ENCODE measurements at regions not wholly inside any gene's neighbourhood (a gene's known extent, or its start where the extent isn't known, plus 50 kb on each side); places are given as distances from the start of the nearest gene placed in this dataset.

DNA sequence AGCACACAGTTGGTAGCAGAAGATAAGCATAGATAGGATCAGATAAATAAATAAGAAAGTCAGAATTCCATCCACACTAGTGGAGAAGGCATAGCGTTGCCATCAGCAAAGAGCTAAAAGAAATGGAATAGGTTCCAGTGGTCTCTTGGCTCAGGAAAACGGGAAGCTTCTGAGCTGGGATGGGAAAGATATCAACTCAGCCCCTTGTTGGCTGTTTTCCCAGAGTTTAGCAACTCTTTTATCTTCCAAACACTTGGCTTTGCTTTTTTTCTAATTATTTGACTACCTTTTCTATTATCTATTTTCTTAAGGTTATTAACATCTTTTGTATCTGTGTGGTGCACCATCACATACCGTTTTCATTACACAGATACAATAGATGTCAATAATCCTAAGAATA is 445.7 kb upstream of the TRPC7 start:
- no peaks in the 10 kb centered on the region for H3K9me2 ChIP-seq (replicated peaks; ENCODE audit: insufficient read depth, low read length)
- no peaks in the 10 kb centered on the region for H3K9me3 ChIP-seq (replicated peaks; ENCODE audit: insufficient read depth, low read length)
- TF ChIP-seq EZH2phosphoT487 (IDR thresholded peaks at IDR 0.05; ENCODE audit: low read length), result no peak
- no peak for TF ChIP-seq EZH2 (optimal IDR thresholded peaks at IDR 0.05; ENCODE audit: low read depth, low read length)
- no peaks in the 10 kb centered on the region for H4K20me1 ChIP-seq (ENCODE audit: insufficient read depth, low read length)
- no peak overlapping the region for H3K4me2 ChIP-seq (ENCODE audit: low read depth, low read length)
- H2AFZ ChIP-seq (ENCODE audit: low read length), result no peak overlapping the region
- no peaks in the 10 kb centered on the region for H3K79me2 ChIP-seq (ENCODE audit: low read length)
- H3K27ac ChIP-seq (ENCODE audit: low read length), result no peak overlapping the region
- no peaks in the 10 kb centered on the region for H3F3A ChIP-seq (ENCODE audit: insufficient read depth, low read length)
- H3K4me1 ChIP-seq (ENCODE audit: low read length), result no peaks in the 10 kb centered on the region
- no peaks in the 10 kb centered on the region for H3K36me3 ChIP-seq (replicated peaks; ENCODE audit: insufficient read depth, low read length)
- H3K27me3 ChIP-seq (replicated peaks; ENCODE audit: insufficient read depth, low read length), result no peaks in the 10 kb centered on the region
- no peak overlapping the region for H3K9ac ChIP-seq (ENCODE audit: low read length)
- DNase-seq, result no peak
- no peak overlapping the region for H3K4me3 ChIP-seq (ENCODE audit: low read length)

DNA sequence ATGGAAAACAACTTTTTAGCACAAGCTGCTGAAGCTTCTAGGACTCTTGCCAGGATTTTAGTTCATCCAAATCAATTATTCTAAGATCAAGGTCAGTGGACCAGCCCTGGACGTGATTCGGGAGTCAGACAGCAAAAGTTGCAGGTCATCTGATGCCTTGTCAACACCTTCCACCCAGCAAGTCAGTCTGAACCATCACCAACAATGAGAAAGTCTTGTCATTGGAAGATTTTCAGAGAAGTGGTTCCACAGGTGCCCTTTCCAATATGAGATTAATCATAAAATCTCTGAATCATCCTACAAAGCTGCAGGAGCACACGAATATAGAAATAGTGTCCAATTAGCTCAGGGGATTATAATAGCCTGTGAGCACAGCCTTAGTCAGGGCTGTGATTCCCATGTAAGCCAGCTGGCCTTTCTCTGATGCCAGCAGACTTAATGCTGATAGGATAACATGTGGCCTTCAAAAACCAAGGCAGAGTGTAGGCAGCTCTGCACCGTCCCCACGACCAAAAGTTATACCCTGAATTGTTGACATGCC is 445.0 kb upstream of the TRPC7 start:
- no peaks in the 10 kb centered on the region for H3K79me2 ChIP-seq (ENCODE audit: low read length)
- no peak overlapping the region for H2AFZ ChIP-seq (ENCODE audit: low read length)
- H3K27me3 ChIP-seq (replicated peaks; ENCODE audit: insufficient read depth, low read length), result no peaks in the 10 kb centered on the region
- TF ChIP-seq EZH2phosphoT487 (IDR thresholded peaks at IDR 0.05; ENCODE audit: low read length) (no peak), EZH2 (optimal IDR thresholded peaks at IDR 0.05; ENCODE audit: low read depth, low read length) (no peak)
- TF ChIP-seq, protein P1, sequence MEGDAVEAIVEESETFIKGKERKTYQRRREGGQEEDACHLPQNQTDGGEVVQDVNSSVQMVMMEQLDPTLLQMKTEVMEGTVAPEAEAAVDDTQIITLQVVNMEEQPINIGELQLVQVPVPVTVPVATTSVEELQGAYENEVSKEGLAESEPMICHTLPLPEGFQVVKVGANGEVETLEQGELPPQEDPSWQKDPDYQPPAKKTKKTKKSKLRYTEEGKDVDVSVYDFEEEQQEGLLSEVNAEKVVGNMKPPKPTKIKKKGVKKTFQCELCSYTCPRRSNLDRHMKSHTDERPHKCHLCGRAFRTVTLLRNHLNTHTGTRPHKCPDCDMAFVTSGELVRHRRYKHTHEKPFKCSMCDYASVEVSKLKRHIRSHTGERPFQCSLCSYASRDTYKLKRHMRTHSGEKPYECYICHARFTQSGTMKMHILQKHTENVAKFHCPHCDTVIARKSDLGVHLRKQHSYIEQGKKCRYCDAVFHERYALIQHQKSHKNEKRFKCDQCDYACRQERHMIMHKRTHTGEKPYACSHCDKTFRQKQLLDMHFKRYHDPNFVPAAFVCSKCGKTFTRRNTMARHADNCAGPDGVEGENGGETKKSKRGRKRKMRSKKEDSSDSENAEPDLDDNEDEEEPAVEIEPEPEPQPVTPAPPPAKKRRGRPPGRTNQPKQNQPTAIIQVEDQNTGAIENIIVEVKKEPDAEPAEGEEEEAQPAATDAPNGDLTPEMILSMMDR (IDR thresholded peaks at IDR 0.05; ENCODE audit: low read length), result no peak
- no peak overlapping the region for H3K27ac ChIP-seq (ENCODE audit: low read length)
- no peak overlapping the region for H3K4me3 ChIP-seq (ENCODE audit: low read length)
- H3K9me2 ChIP-seq (replicated peaks; ENCODE audit: insufficient read depth, low read length), result no peaks in the 10 kb centered on the region
- no peaks in the 10 kb centered on the region for H3F3A ChIP-seq (ENCODE audit: insufficient read depth, low read length)
- H3K36me3 ChIP-seq (replicated peaks; ENCODE audit: insufficient read depth, low read length), result no peaks in the 10 kb centered on the region
- no peak overlapping the region for H3K4me2 ChIP-seq (ENCODE audit: low read depth, low read length)
- H4K20me1 ChIP-seq (ENCODE audit: insufficient read depth, low read length), result no peaks in the 10 kb centered on the region
- H3K9me3 ChIP-seq (replicated peaks; ENCODE audit: insufficient read depth, low read length), result no peaks in the 10 kb centered on the region
- H3K4me1 ChIP-seq (ENCODE audit: low read length), result no peaks in the 10 kb centered on the region
- no peak overlapping the region for H3K9ac ChIP-seq (ENCODE audit: low read length)
- DNase-seq, result no peak

DNA sequence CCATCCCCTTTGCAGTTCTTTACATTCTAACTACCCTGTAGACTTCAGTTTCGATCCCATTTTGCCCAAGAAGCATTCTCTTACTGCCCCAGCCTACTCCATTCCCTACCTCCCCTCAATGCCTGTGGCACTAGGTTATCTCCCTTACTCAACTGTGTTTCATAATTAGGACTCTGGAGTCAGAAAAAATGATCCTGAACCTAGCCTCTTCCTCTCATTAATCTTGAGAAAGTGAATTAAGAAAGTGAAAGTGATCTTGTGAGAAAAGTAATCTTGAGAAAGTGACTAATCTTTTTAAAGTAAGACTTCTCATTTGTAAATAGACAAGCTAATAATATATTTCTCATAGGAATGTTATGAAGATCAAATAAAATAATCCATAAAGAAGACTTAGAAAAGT is 444.0 kb upstream of the TRPC7 start:
- TF ChIP-seq EZH2phosphoT487 (IDR thresholded peaks at IDR 0.05; ENCODE audit: low read length), result no peak
- TF ChIP-seq, protein P1 (IDR thresholded peaks at IDR 0.05; ENCODE audit: low read length), result no peak
- TF ChIP-seq EZH2 (optimal IDR thresholded peaks at IDR 0.05; ENCODE audit: low read depth, low read length), result no peak
- DNase-seq, result no peak
- Histone ChIP-seq H3K36me3 (replicated peaks; ENCODE audit: insufficient read depth, low read length) (no peaks in the 10 kb centered on the region), H3K4me1 (ENCODE audit: low read length) (no peaks in the 10 kb centered on the region), H3K27me3 (replicated peaks; ENCODE audit: insufficient read depth, low read length) (no peaks in the 10 kb centered on the region), H3K79me2 (ENCODE audit: low read length) (no peaks in the 10 kb centered on the region), H3K4me2 (ENCODE audit: low read depth, low read length) (no peak overlapping the region), H3K9me2 (replicated peaks; ENCODE audit: insufficient read depth, low read length) (no peaks in the 10 kb centered on the region), H3K9me3 (replicated peaks; ENCODE audit: insufficient read depth, low read length) (no peaks in the 10 kb centered on the region), H3F3A (ENCODE audit: insufficient read depth, low read length) (no peaks in the 10 kb centered on the region), H3K9ac (ENCODE audit: low read length) (no peak overlapping the region), H3K4me3 (ENCODE audit: low read length) (no peak overlapping the region), H2AFZ (ENCODE audit: low read length) (no peak overlapping the region), H3K27ac (ENCODE audit: low read length) (no peak overlapping the region), H4K20me1 (ENCODE audit: insufficient read depth, low read length) (no peaks in the 10 kb centered on the region)

DNA sequence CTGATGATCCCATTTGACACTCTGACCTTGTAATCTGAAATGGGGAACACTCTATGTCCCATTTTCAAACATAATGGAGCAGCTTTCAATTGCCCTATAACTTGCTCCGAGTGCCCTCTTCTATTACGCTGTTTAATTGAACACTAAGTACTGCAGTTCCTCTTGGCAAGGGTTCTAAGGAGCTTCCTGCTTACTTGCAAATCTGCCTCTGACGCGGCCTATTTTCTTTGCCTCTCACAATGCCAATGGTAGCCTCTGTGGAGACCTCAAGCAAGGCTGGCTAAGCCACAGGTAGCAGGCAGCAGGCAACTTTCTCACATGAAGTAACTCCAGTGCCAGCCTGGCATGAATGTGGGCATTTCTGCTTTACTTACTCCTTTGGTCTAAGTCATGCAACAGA is 443.4 kb upstream of the TRPC7 start:
- H3K27ac ChIP-seq (ENCODE audit: low read length), result no peak overlapping the region
- no peak overlapping the region for H3K4me2 ChIP-seq (ENCODE audit: low read depth, low read length)
- H3K4me3 ChIP-seq (ENCODE audit: low read length), result no peak overlapping the region
- H3F3A ChIP-seq (ENCODE audit: insufficient read depth, low read length), result no peaks in the 10 kb centered on the region
- H3K9ac ChIP-seq (ENCODE audit: low read length), result no peak overlapping the region
- no peaks in the 10 kb centered on the region for H3K36me3 ChIP-seq (replicated peaks; ENCODE audit: insufficient read depth, low read length)
- no peak overlapping the region for H2AFZ ChIP-seq (ENCODE audit: low read length)
- no peaks in the 10 kb centered on the region for H3K27me3 ChIP-seq (replicated peaks; ENCODE audit: insufficient read depth, low read length)
- no peaks in the 10 kb centered on the region for H4K20me1 ChIP-seq (ENCODE audit: insufficient read depth, low read length)
- H3K79me2 ChIP-seq (ENCODE audit: low read length), result no peaks in the 10 kb centered on the region
- H3K4me1 ChIP-seq (ENCODE audit: low read length), result no peaks in the 10 kb centered on the region
- TF ChIP-seq, protein P1 (IDR thresholded peaks at IDR 0.05; ENCODE audit: low read length), result no peak
- TF ChIP-seq EZH2phosphoT487 (IDR thresholded peaks at IDR 0.05; ENCODE audit: low read length) (no peak), EZH2 (optimal IDR thresholded peaks at IDR 0.05; ENCODE audit: low read depth, low read length) (no peak)
- no peak for DNase-seq
- H3K9me2 ChIP-seq (replicated peaks; ENCODE audit: insufficient read depth, low read length), result no peaks in the 10 kb centered on the region
- H3K9me3 ChIP-seq (replicated peaks; ENCODE audit: insufficient read depth, low read length), result no peaks in the 10 kb centered on the region
